BE2C (cell line): ENCODE measurements at regions not wholly inside any gene's neighbourhood (a gene's known extent, or its start where the extent isn't known, plus 50 kb on each side); places are given as distances from the start of the nearest gene placed in this dataset.

Source experiments
- DNase-seq: peaks from one replicate; pipeline ENCODE4 v3.0.0-alpha.2; 2020
- H3K27me3 ChIP-seq: fragments of 250-450 bp; sonication (Bioruptor Pico); 2 replicates; pipeline ENCODE4 v1.5.1; 2020; ENCODE audit warnings: mild to moderate bottlenecking
- H3K36me3 ChIP-seq: fragments of 250-450 bp; sonication (Bioruptor Pico); 2 replicates; pipeline ENCODE4 v1.5.1; 2020; ENCODE audit warnings: mild to moderate bottlenecking
- H3K4me1 ChIP-seq: fragments of 250-450 bp; sonication (Bioruptor Pico); 2 replicates; pipeline ENCODE4 v1.5.1; 2020
- H3K4me3 ChIP-seq: 2 replicates; pipeline ENCODE4 v1.5.1; 2011; ENCODE audit warnings: low read depth, low read length
- H3K9me3 ChIP-seq: fragments of 250-450 bp; sonication (Bioruptor Pico); 2 replicates; pipeline ENCODE4 v1.5.1; 2020
- CTCF ChIP-seq: IDR thresholded peaks from 2 replicates; pipeline ENCODE4 v1.5.1; 2012; ENCODE audit warnings: mild to moderate bottlenecking, low read depth, low read length

- Histone ChIP-seq H3K4me3 (no peak overlapping the region), H3K36me3 (no peaks in the 10 kb centered on the region), H3K4me1 (no peaks in the 10 kb centered on the region), H3K9me3 (no peaks in the 10 kb centered on the region), H3K27me3 (no peaks in the 10 kb centered on the region; the same call in 1 of the 2 replicates)
- TF ChIP-seq CTCF = no peak
- no peak for DNase-seq
These were observed 102.6 kb downstream of the GLUL start for GRCh38 chr1:182288749-182289604.

GRCh38 chr1:182286761-182287160 is 104.8 kb downstream of the GLUL start:
- TF ChIP-seq CTCF = no peak

GRCh38 chr1:182283746-182284544 is 107.6 kb downstream of the GLUL start:
- H3K4me1 ChIP-seq = no peaks in the 10 kb centered on the region
- no peaks in the 10 kb centered on the region for H3K9me3 ChIP-seq
- H3K27me3 ChIP-seq = no peaks in the 10 kb centered on the region; the same call in 1 of the 2 replicates
- H3K36me3 ChIP-seq = no peaks in the 10 kb centered on the region
- no peak for DNase-seq
- H3K4me3 ChIP-seq = no peak overlapping the region
- TF ChIP-seq CTCF = no peak

More at GRCh38 chr1:182286761-182287160, 104.8 kb downstream of the GLUL start:
- H3K4me3 ChIP-seq = no peak overlapping the region
- no peaks in the 10 kb centered on the region for H3K9me3 ChIP-seq
- H3K4me1 ChIP-seq = no peaks in the 10 kb centered on the region
- H3K36me3 ChIP-seq = no peaks in the 10 kb centered on the region
- H3K27me3 ChIP-seq = no peaks in the 10 kb centered on the region; the same call in none of the 2 replicates
- DNase-seq = no peak

- no peak overlapping the region for H3K4me3 ChIP-seq
- TF ChIP-seq CTCF = no peak
- no peak for DNase-seq
- H3K9me3 ChIP-seq = no peaks in the 10 kb centered on the region
- no peaks in the 10 kb centered on the region for H3K36me3 ChIP-seq
- no peaks in the 10 kb centered on the region; the same call in 1 of the 2 replicates for H3K27me3 ChIP-seq
- no peaks in the 10 kb centered on the region for H3K4me1 ChIP-seq
These were observed 110.0 kb downstream of the GLUL start for GRCh38 chr1:182281541-182281940.

- DNase-seq = no peak
- Histone ChIP-seq H3K36me3 (no peaks in the 10 kb centered on the region), H3K4me3 (no peak overlapping the region), H3K27me3 (no peaks in the 10 kb centered on the region; the same call in 1 of the 2 replicates), H3K4me1 (no peaks in the 10 kb centered on the region), H3K9me3 (no peaks in the 10 kb centered on the region)
- no peak for TF ChIP-seq CTCF
These were observed 111.1 kb downstream of the GLUL start for GRCh38 chr1:182280504-182280900.
